NT2/D1 (cell line): ENCODE measurements at regions not wholly inside any gene's neighbourhood (a gene's known extent, or its start where the extent isn't known, plus 50 kb on each side); places are given as distances from the start of the nearest gene placed in this dataset.

Experiments
- DNase-seq: peaks from one replicate; pipeline ENCODE4 v3.0.0-alpha.2; 2011; ENCODE audit warnings: low read depth, low spot score
- H3K27me3 ChIP-seq: 2 replicates; pipeline ENCODE4 v1.6.0; 2011; ENCODE audit warnings: mild to moderate bottlenecking; ENCODE audit not compliant: insufficient read length, insufficient read depth
- H3K36me3 ChIP-seq: 2 replicates; pipeline ENCODE4 v1.6.1; 2011; ENCODE audit warnings: mild to moderate bottlenecking, low read length, mixed read lengths; ENCODE audit not compliant: insufficient read depth, insufficient read length
- H3K4me1 ChIP-seq: 2 replicates; pipeline ENCODE4 v1.5.1; 2011; ENCODE audit not compliant: insufficient read depth, insufficient read length
- H3K4me3 ChIP-seq: 2 replicates; pipeline ENCODE4 v1.5.1; 2011; ENCODE audit warnings: low read depth; ENCODE audit not compliant: insufficient read length
- H3K9ac ChIP-seq: 2 replicates; pipeline ENCODE4 v1.6.0; 2011; ENCODE audit warnings: low read depth; ENCODE audit not compliant: insufficient read length
- H3K9me3 ChIP-seq: 2 replicates; pipeline ENCODE4 v1.5.1; 2011; ENCODE audit warnings: mild to moderate bottlenecking, low read length; ENCODE audit not compliant: insufficient read depth
- SUZ12 ChIP-seq: IDR thresholded peaks from 2 replicates; pipeline ENCODE4 v1.6.1; 2011; ENCODE audit not compliant: insufficient read length, insufficient read depth; ENCODE audit errors: extremely low read depth
- YY1 ChIP-seq: IDR thresholded peaks from 2 replicates; pipeline ENCODE4 v1.6.1; 2011; ENCODE audit not compliant: insufficient read length, insufficient read depth
- ZNF274 ChIP-seq: IDR thresholded peaks from 2 replicates; pipeline ENCODE4 v1.6.1; 2011; ENCODE audit warnings: mild to moderate bottlenecking, low read depth, low read length

GRCh38 chr20:52251136-52251700, 59.6 kb upstream of the ZFP64 start:
- Histone ChIP-seq H3K36me3 (no peaks in the 10 kb centered on the region), H3K27me3 (no peaks in the 10 kb centered on the region), H3K9ac (no peak overlapping the region), H3K4me3 (no peak overlapping the region), H3K9me3 (peaks cover 15% of the 10 kb centered on the region; the same call in 1 of the 2 replicates), H3K4me1 (no peaks in the 10 kb centered on the region)
- DNase-seq: no peak
- TF ChIP-seq ZNF274 (no peak), SUZ12 (no peak), YY1 (no peak)

GRCh38 chr20:52247548-52247947, 56.0 kb upstream of the ZFP64 start:
- Histone ChIP-seq H3K27me3 (no peaks in the 10 kb centered on the region), H3K9ac (no peak overlapping the region), H3K9me3 (peaks cover 15% of the 10 kb centered on the region; the same call in 1 of the 2 replicates), H3K4me1 (no peaks in the 10 kb centered on the region), H3K36me3 (no peaks in the 10 kb centered on the region), H3K4me3 (no peak overlapping the region)
- no peak for DNase-seq
- TF ChIP-seq ZNF274 (no peak), YY1 (no peak), SUZ12 (no peak)

- Histone ChIP-seq H3K9me3 (peaks cover 15% of the 10 kb centered on the region; the same call in 1 of the 2 replicates), H3K4me3 (no peak overlapping the region), H3K4me1 (no peaks in the 10 kb centered on the region), H3K36me3 (no peaks in the 10 kb centered on the region), H3K27me3 (no peaks in the 10 kb centered on the region), H3K9ac (no peak overlapping the region)
- no peak for DNase-seq
- TF ChIP-seq SUZ12 (no peak), ZNF274 (no peak), YY1 (no peak)
Measured at GRCh38 chr20:52246366-52246765, 54.8 kb upstream of the ZFP64 start.

GRCh38 chr20:52244702-52245101, 53.1 kb upstream of the ZFP64 start:
- Histone ChIP-seq H3K9me3 (peaks cover 15% of the 10 kb centered on the region; the same call in 1 of the 2 replicates), H3K4me1 (no peaks in the 10 kb centered on the region), H3K4me3 (no peak overlapping the region), H3K36me3 (no peaks in the 10 kb centered on the region), H3K27me3 (no peaks in the 10 kb centered on the region), H3K9ac (no peak overlapping the region)
- DNase-seq: no peak
- TF ChIP-seq YY1 (no peak), SUZ12 (no peak), ZNF274 (no peak)

- peaks cover 5% of the 10 kb centered on the region; the same call in 1 of the 2 replicates for H3K9me3 ChIP-seq
- H3K9ac ChIP-seq: no peak overlapping the region
- H3K4me1 ChIP-seq: no peaks in the 10 kb centered on the region
- TF ChIP-seq ZNF274 (no peak), YY1 (no peak), SUZ12 (no peak)
- no peaks in the 10 kb centered on the region for H3K36me3 ChIP-seq
- no peaks in the 10 kb centered on the region for H3K27me3 ChIP-seq
- DNase-seq: no peak
- H3K4me3 ChIP-seq: no peak overlapping the region
Measured at GRCh38 chr20:52242237-52243230, 51.0 kb upstream of the ZFP64 start.
